Esophagus squamous epithelium (tissue), 5 donors: ENCODE measurements at regions not wholly inside any gene's neighbourhood (a gene's known extent, or its start where the extent isn't known, plus 50 kb on each side); places are given as distances from the start of the nearest gene placed in this dataset.

Experiments used
- DNase-seq: peaks from one replicate; lab custom pipeline; 2025; lab: John Stamatoyannopoulos, UW
- H3K27ac ChIP-seq, 4 donors: fragments of 200-600 bp; sonication (generic); one replicate each; pipeline ENCODE4 v1.5.1; 2016 to 2019; ENCODE audit warnings: mild to moderate bottlenecking in 1 of 4
- H3K27me3 ChIP-seq, 4 donors: fragments of 200-600 bp; sonication (generic); 1 replicate in 3 of 4; 2 replicates in 1 of 4; pipeline versions ENCODE4 v1.5.1 to v1.6.0; 2017 to 2021; ENCODE audit warnings: antibody characterized with exemption in 1 of 4
- H3K36me3 ChIP-seq, 3 donors: fragments of 200-600 bp; sonication (generic); one replicate each; pipeline ENCODE4 v1.5.1; 2016 to 2019
- H3K4me1 ChIP-seq, 3 donors: fragments of 200-600 bp; sonication (generic); one replicate each; pipeline ENCODE4 v1.5.1; 2017 to 2019
- H3K4me3 ChIP-seq, 4 donors: fragments of 200-600 bp; sonication (generic); 1 replicate in 3 of 4; 2 replicates in 1 of 4; pipeline ENCODE4 v1.5.1; 2016 to 2019; ENCODE audit warnings: mild to moderate bottlenecking in 2 of 4, moderate library complexity in 1 of 4
- H3K9me3 ChIP-seq, 3 donors: fragments of 200-600 bp; sonication (generic); one replicate each; pipeline ENCODE4 v1.5.1; 2016 to 2019
- POLR2A ChIP-seq, 4 donors: fragments of 450-650 bp; IDR thresholded peaks; one replicate each; pipeline ENCODE4 v1.6.1; 2017; ENCODE audit warnings: antibody characterized with exemption in 4 of 4, mild to moderate bottlenecking in 4 of 4, moderate library complexity in 3 of 4
- WGBS, 2 donors: methylation state at CpG; one replicate each; pipeline ENCODE4 v1.1.5; 2018; 5-methylcytosine and 5-hydroxymethylcytosine counted together
- intact Hi-C: fragments of 100-400 bp; cut with DNase I; formaldehyde crosslinking; loops from one replicate; pipeline ENCODE4 v1.15.0; 2022
- TF ChIP-seq, protein P1 (sequence below), 6 experiments: fragments of 450-650 bp in 4 of 6; fragments of 200-600 bp in 2 of 6; sonication (generic) in 2 of 6; IDR thresholded peaks; one replicate each; pipeline ENCODE4 v1.5.1; 2016 to 2019; ENCODE audit warnings: antibody characterized with exemption in 6 of 6, mild to moderate bottlenecking in 4 of 6, moderate library complexity in 4 of 6
- donor health status: DM: yes; HTN: yes; CAD: no.

DNA sequence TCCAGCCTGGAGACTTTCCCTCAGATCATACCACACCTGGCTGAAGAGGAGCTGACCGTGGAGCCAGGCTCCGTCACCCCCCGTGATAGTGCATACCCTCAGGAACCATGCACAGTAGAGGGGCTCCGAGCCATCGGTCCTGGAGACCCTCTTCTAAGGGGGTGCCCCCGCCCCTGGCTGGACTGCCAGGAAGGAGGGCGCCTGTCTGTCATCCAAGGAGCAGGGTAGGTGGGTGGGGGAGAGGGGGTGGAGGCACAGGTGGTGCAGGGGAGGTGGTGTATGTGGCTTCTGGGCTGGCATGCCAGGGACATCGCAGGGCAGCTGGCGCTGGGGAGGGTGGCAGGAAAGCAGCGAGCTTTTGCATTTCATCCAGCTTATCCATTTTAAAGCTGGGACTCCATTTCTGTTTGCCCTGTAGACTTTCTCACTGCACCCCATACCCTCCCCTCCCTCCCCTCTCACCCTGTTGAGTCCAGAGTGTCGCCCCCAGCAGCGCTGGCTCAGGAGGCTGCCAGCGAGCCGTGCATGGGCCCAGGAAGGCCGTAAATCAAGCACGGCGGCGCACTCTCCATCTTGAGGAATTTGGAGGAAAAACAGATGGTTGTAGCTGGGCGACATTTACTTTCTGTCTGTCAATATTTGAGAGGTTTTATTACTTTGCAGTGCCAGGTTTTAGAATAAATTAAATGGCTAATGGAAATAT lies 56.2 kb upstream of the HS6ST1 start:
- Histone ChIP-seq H3K4me1 (peaks cover 44 to 100% (median 73%) of the 10 kb centered on the region in 3 donors), H3K27ac (peak overlapping the region; percentile 57 to 85 (median 72)), H3K36me3 (no peaks in the 10 kb centered on the region), H3K4me3 (no peak overlapping the region), H3K27me3 (no peaks in the 10 kb centered on the region), H3K9me3 (no peaks in the 10 kb centered on the region)
- no peak for DNase-seq
- intact Hi-C loops, result no loop called here
- WGBS, 2 donors, result 46 to 60% methylated on average over 6 to 9 of the region's 19 CpGs
- TF ChIP-seq, protein P1, sequence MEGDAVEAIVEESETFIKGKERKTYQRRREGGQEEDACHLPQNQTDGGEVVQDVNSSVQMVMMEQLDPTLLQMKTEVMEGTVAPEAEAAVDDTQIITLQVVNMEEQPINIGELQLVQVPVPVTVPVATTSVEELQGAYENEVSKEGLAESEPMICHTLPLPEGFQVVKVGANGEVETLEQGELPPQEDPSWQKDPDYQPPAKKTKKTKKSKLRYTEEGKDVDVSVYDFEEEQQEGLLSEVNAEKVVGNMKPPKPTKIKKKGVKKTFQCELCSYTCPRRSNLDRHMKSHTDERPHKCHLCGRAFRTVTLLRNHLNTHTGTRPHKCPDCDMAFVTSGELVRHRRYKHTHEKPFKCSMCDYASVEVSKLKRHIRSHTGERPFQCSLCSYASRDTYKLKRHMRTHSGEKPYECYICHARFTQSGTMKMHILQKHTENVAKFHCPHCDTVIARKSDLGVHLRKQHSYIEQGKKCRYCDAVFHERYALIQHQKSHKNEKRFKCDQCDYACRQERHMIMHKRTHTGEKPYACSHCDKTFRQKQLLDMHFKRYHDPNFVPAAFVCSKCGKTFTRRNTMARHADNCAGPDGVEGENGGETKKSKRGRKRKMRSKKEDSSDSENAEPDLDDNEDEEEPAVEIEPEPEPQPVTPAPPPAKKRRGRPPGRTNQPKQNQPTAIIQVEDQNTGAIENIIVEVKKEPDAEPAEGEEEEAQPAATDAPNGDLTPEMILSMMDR (IDR thresholded peaks at IDR 0.05), result no peak
- no peak for TF ChIP-seq POLR2A (IDR thresholded peaks at IDR 0.05)

DNA sequence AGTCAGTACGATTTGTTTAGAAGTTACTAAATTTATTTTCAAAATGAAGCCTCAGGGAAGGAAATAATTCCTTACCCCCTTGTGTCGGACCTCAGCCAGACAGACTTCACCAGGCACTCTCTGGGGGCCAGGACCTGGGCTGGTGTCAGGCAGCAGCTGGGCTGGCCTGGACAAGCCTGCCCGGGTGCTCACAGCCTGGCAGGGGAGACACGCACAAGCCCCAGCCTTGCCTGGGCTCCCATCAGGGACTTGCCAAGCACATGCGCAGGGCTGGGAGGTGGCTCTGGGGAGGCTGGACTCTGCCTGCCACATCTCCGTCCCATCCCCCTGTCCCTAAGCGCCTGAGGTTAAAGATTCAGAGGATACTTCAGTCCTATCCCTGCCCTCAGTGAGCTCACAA lies 56.8 kb upstream of the HS6ST1 start:
- Histone ChIP-seq H3K4me1 (peaks cover 39 to 100% (median 73%) of the 10 kb centered on the region in 3 donors), H3K27ac (peak overlapping the region; percentile 57 to 85 (median 72)), H3K9me3 (no peaks in the 10 kb centered on the region), H3K4me3 (no peak overlapping the region), H3K27me3 (no peaks in the 10 kb centered on the region), H3K36me3 (no peaks in the 10 kb centered on the region)
- no peak for TF ChIP-seq POLR2A (IDR thresholded peaks at IDR 0.05)
- TF ChIP-seq, protein P1 (IDR thresholded peaks at IDR 0.05), result no peak
- DNase-seq, result no peak
- intact Hi-C loops, result no loop called here
- WGBS, 2 donors, result 26 to 39% methylated on average over 2 to 5 of the region's 7 CpGs

DNA sequence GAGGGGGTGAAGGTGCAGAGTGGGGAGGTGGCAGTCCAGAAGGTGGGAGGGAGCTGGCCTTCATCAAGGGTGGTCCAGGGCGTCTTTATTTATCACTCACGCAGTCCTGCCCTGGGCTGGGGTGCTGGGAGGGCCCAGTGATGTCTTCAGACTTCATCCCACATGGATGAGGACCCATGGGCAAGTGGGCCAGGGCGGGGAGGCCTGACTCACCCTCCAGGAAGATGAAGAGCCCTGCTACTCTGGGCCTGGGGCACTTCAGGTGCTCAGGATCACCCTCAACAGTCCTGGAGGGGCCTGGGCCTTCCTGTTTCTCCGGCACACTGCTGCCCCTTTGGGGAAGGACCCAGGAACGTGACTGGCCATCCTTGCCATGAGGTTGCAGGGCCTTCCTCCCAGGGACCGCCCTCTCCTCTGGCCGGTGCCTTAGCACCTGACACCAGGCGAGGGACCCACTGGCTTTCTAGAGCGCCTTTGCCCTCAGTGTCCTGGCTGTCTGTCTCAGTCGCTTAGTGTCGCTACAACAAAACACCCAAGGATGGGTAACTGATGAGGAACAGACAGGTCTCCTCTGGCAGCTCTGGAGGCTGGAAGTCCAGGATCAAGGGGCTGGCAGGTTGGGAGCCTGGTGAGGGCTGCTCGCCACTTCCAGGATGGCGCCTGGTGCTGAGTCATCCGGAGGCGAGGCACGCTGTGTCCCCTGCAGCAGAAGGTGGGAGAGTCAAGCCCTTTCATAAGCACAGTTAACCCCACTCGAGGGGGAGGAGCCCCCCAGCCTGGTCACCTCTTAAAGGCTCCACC lies 57.8 kb upstream of the HS6ST1 start:
- Histone ChIP-seq H3K36me3 (no peaks in the 10 kb centered on the region), H3K9me3 (no peaks in the 10 kb centered on the region), H3K27ac (peak overlapping the region; percentile 57 to 85 (median 72)), H3K4me1 (peaks cover 34 to 100% (median 76%) of the 10 kb centered on the region in 3 donors), H3K27me3 (no peaks in the 10 kb centered on the region), H3K4me3 (no peak overlapping the region)
- intact Hi-C loops, result no loop called here
- no peak for DNase-seq
- TF ChIP-seq, protein P1 (IDR thresholded peaks at IDR 0.05), result no peak
- TF ChIP-seq POLR2A (IDR thresholded peaks at IDR 0.05), result no peak
- 89 to 100% methylated on average over 3 to 6 of the region's 17 CpGs for WGBS, 2 donors

DNA sequence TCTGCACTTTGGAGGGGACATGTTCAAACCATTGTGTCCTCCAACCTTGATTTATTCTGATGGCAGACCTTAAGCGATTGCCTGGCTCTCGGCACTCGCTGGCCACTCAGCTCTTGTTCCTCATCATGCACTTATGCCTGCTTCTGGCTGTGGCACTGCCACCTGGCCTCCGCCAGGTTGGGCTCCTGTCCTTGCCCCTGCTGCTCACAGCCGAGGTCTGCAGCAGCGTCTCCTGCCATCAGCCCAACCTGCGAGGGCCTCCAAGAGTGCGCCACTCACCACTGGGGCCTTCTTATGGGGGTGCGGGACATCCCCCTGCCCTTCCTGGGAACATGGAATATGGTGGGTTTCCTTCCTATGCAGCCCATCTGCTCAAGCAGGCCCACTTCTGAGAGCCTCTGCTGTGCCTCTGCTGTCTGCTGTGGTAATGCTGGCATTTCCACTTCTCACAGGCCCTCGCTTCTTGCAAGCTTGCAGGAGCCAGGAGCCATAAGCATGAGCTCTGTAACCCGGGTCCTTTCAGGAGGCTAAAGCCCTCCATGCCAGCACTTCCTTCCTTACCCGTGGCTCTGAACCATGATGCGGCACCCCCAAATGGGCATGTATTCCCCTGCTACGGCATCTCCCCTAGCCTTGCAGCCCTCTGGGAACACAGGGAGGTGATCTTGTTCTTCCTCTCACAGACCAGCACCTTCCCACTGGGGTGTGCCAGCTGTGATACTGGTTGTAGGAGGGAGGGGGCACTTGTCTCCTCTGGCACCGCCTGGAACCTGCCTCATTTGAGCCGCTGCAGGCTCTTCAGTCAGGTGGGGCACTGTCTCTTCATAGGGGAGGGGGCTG lies 58.6 kb upstream of the HS6ST1 start:
- 75 to 92% methylated on average over 8 of the region's 16 CpGs for WGBS, 2 donors
- intact Hi-C loops, result no loop called here
- peaks cover 34 to 96% (median 74%) of the 10 kb centered on the region in 3 donors for H3K4me1 ChIP-seq

More for the DNA sequence above, 58.6 kb upstream of the HS6ST1 start:
- DNase-seq, result no peak
- Histone ChIP-seq H3K27me3 (no peaks in the 10 kb centered on the region), H3K36me3 (no peaks in the 10 kb centered on the region), H3K27ac (peak overlapping the region in 3 of 4 donors; percentile 65 to 88 (median 86)), H3K4me3 (no peak overlapping the region), H3K9me3 (no peaks in the 10 kb centered on the region)
- TF ChIP-seq POLR2A (IDR thresholded peaks at IDR 0.05), result no peak
- TF ChIP-seq, protein P1 (IDR thresholded peaks at IDR 0.05), result no peak
